K562 (cell line): ENCODE measurements at regions not wholly inside any gene's neighbourhood (a gene's known extent, or its start where the extent isn't known, plus 50 kb on each side); places are given as distances from the start of the nearest gene placed in this dataset.

Experiments
- RAD21 ChIP-seq, 2 experiments: fragments of 250-450 bp in 1 of 2; fragments of 450-650 bp in 1 of 2; sonication (Bioruptor Pico) in 1 of 2; formaldehyde crosslinking in 1 of 2; IDR thresholded peaks in 1 of 2; conservative IDR thresholded peaks in 1 of 2; 2 replicates each; pipeline versions ENCODE4 v1.4.0 to v1.8.0; 2020 to 2022; ENCODE audit warnings: mild to moderate bottlenecking in 2 of 2, moderate library complexity in 1 of 2
- TF ChIP-seq, protein P1 (sequence below), 2 experiments: fragments of 450-650 bp; formaldehyde crosslinking in 1 of 2; IDR thresholded peaks; 2 replicates each; pipeline versions ENCODE4 v1.4.0 to v1.6.1; 2014 to 2020; ENCODE audit warnings: mild to moderate bottlenecking in 2 of 2, borderline replicate concordance in 1 of 2, low read depth in 1 of 2
- TF ChIP-seq, protein P2 (sequence below): sonication (generic); formaldehyde crosslinking; IDR thresholded peaks from 2 replicates; pipeline ENCODE4 v1.8.1; 2023; ENCODE audit warnings: mild to moderate bottlenecking, missing genetic modification reagents

DNA sequence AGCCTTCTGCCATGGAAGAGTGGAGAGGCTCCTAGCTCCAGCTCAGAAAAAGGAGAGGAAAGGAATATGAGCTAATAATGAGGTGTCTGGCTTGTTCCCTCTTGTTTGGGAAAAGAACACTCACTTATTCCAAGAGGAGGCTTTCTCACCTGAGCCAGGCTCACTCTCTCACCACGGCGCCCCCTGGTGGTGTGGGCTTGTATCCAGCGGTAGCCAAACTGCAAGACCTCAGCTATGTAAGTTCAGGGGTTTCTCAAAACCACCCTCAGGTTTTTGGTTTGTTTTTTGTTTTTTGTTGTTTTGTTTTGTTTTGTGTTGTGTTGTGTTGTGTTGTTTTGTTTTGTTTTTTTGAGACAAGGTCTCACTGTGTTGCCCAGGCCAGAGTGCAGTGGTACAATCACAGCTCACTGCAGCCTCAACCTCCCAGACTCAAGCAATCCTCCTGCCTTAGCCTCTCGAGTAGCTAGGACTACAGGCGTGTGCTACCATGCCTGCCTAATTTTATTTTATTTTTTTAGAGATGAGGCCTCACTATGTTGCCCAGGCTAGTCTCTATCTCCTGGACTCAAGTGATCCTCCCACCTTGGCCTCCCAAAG, 124.0 kb downstream of the TMEM130 start (continued):
- TF ChIP-seq, protein P1, sequence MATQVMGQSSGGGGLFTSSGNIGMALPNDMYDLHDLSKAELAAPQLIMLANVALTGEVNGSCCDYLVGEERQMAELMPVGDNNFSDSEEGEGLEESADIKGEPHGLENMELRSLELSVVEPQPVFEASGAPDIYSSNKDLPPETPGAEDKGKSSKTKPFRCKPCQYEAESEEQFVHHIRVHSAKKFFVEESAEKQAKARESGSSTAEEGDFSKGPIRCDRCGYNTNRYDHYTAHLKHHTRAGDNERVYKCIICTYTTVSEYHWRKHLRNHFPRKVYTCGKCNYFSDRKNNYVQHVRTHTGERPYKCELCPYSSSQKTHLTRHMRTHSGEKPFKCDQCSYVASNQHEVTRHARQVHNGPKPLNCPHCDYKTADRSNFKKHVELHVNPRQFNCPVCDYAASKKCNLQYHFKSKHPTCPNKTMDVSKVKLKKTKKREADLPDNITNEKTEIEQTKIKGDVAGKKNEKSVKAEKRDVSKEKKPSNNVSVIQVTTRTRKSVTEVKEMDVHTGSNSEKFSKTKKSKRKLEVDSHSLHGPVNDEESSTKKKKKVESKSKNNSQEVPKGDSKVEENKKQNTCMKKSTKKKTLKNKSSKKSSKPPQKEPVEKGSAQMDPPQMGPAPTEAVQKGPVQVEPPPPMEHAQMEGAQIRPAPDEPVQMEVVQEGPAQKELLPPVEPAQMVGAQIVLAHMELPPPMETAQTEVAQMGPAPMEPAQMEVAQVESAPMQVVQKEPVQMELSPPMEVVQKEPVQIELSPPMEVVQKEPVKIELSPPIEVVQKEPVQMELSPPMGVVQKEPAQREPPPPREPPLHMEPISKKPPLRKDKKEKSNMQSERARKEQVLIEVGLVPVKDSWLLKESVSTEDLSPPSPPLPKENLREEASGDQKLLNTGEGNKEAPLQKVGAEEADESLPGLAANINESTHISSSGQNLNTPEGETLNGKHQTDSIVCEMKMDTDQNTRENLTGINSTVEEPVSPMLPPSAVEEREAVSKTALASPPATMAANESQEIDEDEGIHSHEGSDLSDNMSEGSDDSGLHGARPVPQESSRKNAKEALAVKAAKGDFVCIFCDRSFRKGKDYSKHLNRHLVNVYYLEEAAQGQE (IDR thresholded peaks at IDR 0.05; ENCODE audit: borderline replicate concordance) = peak; percentile 61
- TF ChIP-seq, protein P1 (CRISPR knock-in tag; IDR thresholded peaks at IDR 0.05; ENCODE audit: low read depth) = no peak
- peak; percentile 54 to 71 for TF ChIP-seq RAD21 (CRISPR knock-in tag; conservative IDR thresholded peaks at IDR 0.05 in 1 of 2, IDR thresholded peaks at IDR 0.05 in 1 of 2)
- TF ChIP-seq, protein P2, sequence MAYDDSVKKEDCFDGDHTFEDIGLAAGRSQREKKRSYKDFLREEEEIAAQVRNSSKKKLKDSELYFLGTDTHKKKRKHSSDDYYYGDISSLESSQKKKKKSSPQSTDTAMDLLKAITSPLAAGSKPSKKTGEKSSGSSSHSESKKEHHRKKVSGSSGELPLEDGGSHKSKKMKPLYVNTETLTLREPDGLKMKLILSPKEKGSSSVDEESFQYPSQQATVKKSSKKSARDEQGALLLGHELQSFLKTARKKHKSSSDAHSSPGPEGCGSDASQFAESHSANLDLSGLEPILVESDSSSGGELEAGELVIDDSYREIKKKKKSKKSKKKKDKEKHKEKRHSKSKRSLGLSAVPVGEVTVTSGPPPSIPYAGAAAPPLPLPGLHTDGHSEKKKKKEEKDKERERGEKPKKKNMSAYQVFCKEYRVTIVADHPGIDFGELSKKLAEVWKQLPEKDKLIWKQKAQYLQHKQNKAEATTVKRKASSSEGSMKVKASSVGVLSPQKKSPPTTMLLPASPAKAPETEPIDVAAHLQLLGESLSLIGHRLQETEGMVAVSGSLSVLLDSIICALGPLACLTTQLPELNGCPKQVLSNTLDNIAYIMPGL = no peak
